Lower leg skin (tissue), 4 donors: ENCODE measurements at regions not wholly inside any gene's neighbourhood (a gene's known extent, or its start where the extent isn't known, plus 50 kb on each side); places are given as distances from the start of the nearest gene placed in this dataset.

Source experiments
- DNase-seq, 2 donors: peaks; one replicate each; pipeline ENCODE4 v3.0.0-alpha.2; 2019; ENCODE audit warnings: low spot score in 2 of 2
- H3K4me3 ChIP-seq: fragments of 200-600 bp; sonication (generic); 2 replicates; pipeline ENCODE4 v1.5.1; 2017; ENCODE audit warnings: mild to moderate bottlenecking, low read depth; ENCODE audit not compliant: poor library complexity, severe bottlenecking
- POLR2A ChIP-seq, 2 donors: fragments of 450-650 bp; IDR thresholded peaks; one replicate each; pipeline ENCODE4 v1.6.1; 2016 to 2017; ENCODE audit warnings: antibody characterized with exemption in 2 of 2, mild to moderate bottlenecking in 1 of 2, moderate library complexity in 1 of 2
- WGBS, 2 donors: methylation state at CpG; one replicate each; pipeline ENCODE4 v1.1.5; 2018; 5-methylcytosine and 5-hydroxymethylcytosine counted together
- intact Hi-C: fragments of 100-400 bp; cut with DNase I; formaldehyde crosslinking; loops from one replicate; pipeline ENCODE4 v1.15.0; 2023; ENCODE audit warnings: low total_unique reads
- TF ChIP-seq, protein P1 (sequence below), 3 donors: fragments of 450-650 bp; IDR thresholded peaks; one replicate each; pipeline ENCODE4 v1.5.1; 2016; ENCODE audit warnings: antibody characterized with exemption in 3 of 3, mild to moderate bottlenecking in 3 of 3, moderate library complexity in 2 of 3

DNA sequence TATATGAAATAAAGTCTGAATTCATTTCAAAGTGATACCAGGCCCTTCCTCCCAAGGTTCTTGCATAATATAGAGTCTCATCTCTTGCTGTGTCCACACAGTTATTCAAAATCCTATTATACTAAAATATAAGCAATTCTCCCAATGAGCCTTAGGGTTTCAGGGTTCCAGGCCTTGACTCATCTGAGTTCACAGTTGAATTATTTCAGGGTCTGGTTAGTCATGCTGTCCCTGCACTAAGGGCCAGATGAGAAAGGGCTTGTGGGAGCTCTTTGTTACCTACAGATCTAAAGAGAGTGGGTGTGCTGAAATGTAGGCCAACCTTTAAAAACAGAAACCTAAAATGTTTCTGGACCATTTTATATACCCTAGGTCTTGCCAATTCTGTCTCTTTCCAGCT lies 337.5 kb upstream of the LRRC7 start:
- no peak for DNase-seq
- intact Hi-C loops = no loop called here
- no peak overlapping the region for H3K4me3 ChIP-seq
- no peak for TF ChIP-seq POLR2A (IDR thresholded peaks at IDR 0.05)
- TF ChIP-seq, protein P1, sequence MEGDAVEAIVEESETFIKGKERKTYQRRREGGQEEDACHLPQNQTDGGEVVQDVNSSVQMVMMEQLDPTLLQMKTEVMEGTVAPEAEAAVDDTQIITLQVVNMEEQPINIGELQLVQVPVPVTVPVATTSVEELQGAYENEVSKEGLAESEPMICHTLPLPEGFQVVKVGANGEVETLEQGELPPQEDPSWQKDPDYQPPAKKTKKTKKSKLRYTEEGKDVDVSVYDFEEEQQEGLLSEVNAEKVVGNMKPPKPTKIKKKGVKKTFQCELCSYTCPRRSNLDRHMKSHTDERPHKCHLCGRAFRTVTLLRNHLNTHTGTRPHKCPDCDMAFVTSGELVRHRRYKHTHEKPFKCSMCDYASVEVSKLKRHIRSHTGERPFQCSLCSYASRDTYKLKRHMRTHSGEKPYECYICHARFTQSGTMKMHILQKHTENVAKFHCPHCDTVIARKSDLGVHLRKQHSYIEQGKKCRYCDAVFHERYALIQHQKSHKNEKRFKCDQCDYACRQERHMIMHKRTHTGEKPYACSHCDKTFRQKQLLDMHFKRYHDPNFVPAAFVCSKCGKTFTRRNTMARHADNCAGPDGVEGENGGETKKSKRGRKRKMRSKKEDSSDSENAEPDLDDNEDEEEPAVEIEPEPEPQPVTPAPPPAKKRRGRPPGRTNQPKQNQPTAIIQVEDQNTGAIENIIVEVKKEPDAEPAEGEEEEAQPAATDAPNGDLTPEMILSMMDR (IDR thresholded peaks at IDR 0.05) = no peak

- DNase-seq = no peak
- no peak overlapping the region for H3K4me3 ChIP-seq
- intact Hi-C loops = no loop called here
- no peak for TF ChIP-seq POLR2A (IDR thresholded peaks at IDR 0.05)
- TF ChIP-seq, protein P1 (IDR thresholded peaks at IDR 0.05) = no peak
These were observed 334.3 kb upstream of the LRRC7 start for GRCh38 chr1:69233463-69233862.

DNA sequence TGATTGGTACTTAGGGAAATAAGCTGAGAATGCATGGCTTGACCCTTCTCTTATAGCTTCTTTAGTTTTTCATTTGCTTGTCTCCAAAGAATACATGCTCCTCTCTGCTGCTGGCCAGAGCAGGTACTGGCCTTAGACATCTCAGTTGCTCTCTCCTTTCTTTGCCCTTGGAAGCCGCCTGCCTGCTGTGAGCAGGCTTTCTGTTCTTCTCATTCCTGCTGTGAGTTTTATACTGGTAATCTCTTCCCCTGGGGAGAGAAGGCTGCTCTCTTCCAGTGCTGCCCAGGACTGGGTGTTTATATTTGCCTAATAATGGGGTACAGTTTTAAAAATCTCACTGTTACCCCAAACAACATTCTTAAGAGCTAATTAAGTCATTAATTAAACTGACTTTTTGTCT lies 323.5 kb upstream of the LRRC7 start:
- intact Hi-C loops = no loop called here
- H3K4me3 ChIP-seq = no peak overlapping the region
- 90 to 95% methylated on average over 1 of the region's 1 CpG for WGBS, 2 donors
- TF ChIP-seq, protein P1 (IDR thresholded peaks at IDR 0.05) = no peak
- no peak for TF ChIP-seq POLR2A (IDR thresholded peaks at IDR 0.05)
- DNase-seq = no peak

- TF ChIP-seq, protein P1 (IDR thresholded peaks at IDR 0.05) = no peak
- no peak for TF ChIP-seq POLR2A (IDR thresholded peaks at IDR 0.05)
- intact Hi-C loops = no loop called here
- no peak for DNase-seq
- H3K4me3 ChIP-seq = no peak overlapping the region
- WGBS, 2 donors = 48 to 70% methylated on average over 1 of the region's 1 CpG
These were observed 321.6 kb upstream of the LRRC7 start for GRCh38 chr1:69246109-69246508.

DNA sequence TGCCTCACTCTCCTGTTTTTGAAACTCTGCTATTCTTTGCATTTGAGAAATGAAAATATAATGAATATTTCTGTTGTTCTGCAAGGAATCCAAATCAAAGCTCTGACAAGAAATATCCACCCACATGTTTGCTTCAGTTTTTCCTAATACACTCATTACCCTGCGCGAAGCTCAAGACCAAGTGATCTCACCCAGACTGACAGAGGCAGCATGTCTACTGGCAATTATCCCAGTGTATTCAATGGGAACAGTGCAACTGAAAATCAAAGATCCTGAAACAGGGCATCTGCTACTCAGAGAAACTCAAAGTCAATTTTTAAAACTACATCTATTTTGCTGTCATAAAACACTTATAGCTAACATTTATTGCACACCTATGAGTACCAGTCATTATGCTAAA lies 321.0 kb upstream of the LRRC7 start:
- no peak for TF ChIP-seq POLR2A (IDR thresholded peaks at IDR 0.05)
- TF ChIP-seq, protein P1 (IDR thresholded peaks at IDR 0.05) = no peak
- no peak overlapping the region for H3K4me3 ChIP-seq
- intact Hi-C loops = no loop called here
- DNase-seq = no peak
- 21 to 37% methylated on average over 2 of the region's 2 CpGs for WGBS, 2 donors

DNA sequence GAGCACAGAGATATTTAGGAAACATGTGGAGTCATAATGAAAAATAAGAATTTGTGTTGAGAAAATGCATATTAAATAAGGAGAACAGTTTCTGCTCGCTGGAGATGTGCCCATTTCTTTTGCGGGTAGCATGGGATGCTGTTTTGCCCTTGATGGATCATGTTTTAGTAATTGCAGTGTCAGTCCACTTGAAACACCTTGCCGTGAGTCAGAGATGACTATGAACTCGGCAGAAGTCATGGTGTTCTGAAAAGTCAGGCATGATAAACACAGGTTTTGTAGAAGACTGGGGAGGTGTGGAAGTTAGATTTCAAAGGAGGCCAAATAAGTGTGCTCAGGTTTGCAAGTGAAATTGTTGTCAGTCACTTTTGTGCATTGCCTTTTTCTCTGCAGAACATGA lies 315.0 kb upstream of the LRRC7 start:
- no peak for DNase-seq
- intact Hi-C loops = loop anchor here (1.0 kb wide), 1 partner anchor 37 kb away; no protein-coding TSS in a partner anchor
- WGBS, 2 donors = 76 to 77% methylated on average over 4 of the region's 4 CpGs
- H3K4me3 ChIP-seq = no peak overlapping the region
- TF ChIP-seq, protein P1 (IDR thresholded peaks at IDR 0.05) = no peak
- TF ChIP-seq POLR2A (IDR thresholded peaks at IDR 0.05) = no peak
